NCI-H510A (cell line): ENCODE measurements at regions not wholly inside any gene's neighbourhood (a gene's known extent, or its start where the extent isn't known, plus 50 kb on each side); places are given as distances from the start of the nearest gene placed in this dataset.

Experiments used
- DNase-seq: peaks from one replicate; lab custom pipeline; 2025; lab: John Stamatoyannopoulos, UW

GRCh38 chr15:70347321-70348225 is 249.9 kb upstream of the TLE3 start:
- DNase-seq = no peak

GRCh38 chr15:70345251-70346019 is 247.7 kb upstream of the TLE3 start:
- no peak for DNase-seq

- peak; percentile 81 for DNase-seq
Measured at GRCh38 chr15:70344666-70345065, 246.9 kb upstream of the TLE3 start.

- DNase-seq = no peak
Measured at GRCh38 chr15:70343961-70344621, 246.4 kb upstream of the TLE3 start.

GRCh38 chr15:70342554-70343548 is 245.1 kb upstream of the TLE3 start:
- no peak for DNase-seq

- DNase-seq = no peak
Measured at GRCh38 chr15:70342141-70342540, 244.4 kb upstream of the TLE3 start.

GRCh38 chr15:70341566-70341965 is 243.8 kb upstream of the TLE3 start:
- DNase-seq = no peak

- no peak for DNase-seq
Measured at GRCh38 chr15:70340494-70340870, 242.8 kb upstream of the TLE3 start.

- DNase-seq = no peak
Measured at GRCh38 chr15:70339571-70340493, 242.1 kb upstream of the TLE3 start.

- no peak for DNase-seq
Measured at GRCh38 chr15:70337277-70338186, 239.8 kb upstream of the TLE3 start.

- no peak for DNase-seq
Measured at GRCh38 chr15:70336425-70337009, 238.8 kb upstream of the TLE3 start.

GRCh38 chr15:70334286-70334685 is 236.6 kb upstream of the TLE3 start:
- no peak for DNase-seq

GRCh38 chr15:70329179-70329578 is 231.5 kb upstream of the TLE3 start:
- no peak for DNase-seq

- no peak for DNase-seq
Measured at GRCh38 chr15:70328679-70329115, 231.0 kb upstream of the TLE3 start.

GRCh38 chr15:70327856-70328678 is 230.3 kb upstream of the TLE3 start:
- DNase-seq = no peak

GRCh38 chr15:70327328-70327855 is 229.7 kb upstream of the TLE3 start:
- DNase-seq = no peak
